SU-DHL-6 (cell line): ENCODE measurements at regions not wholly inside any gene's neighbourhood (a gene's known extent, or its start where the extent isn't known, plus 50 kb on each side); places are given as distances from the start of the nearest gene placed in this dataset.

ENCODE experiments used
- H2AFZ ChIP-seq: fragments of 200-600 bp; sonication (generic); 2 replicates; pipeline ENCODE4 v1.6.1; 2014; ENCODE audit warnings: low read depth, mild to moderate bottlenecking, moderate library complexity, mixed read lengths, antibody characterized with exemption, low read length; ENCODE audit not compliant: severe bottlenecking
- H3F3A ChIP-seq: fragments of 200-600 bp; shearing (Covaris generic); 2 replicates; pipeline ENCODE4 v1.6.0; 2016; ENCODE audit warnings: antibody characterized with exemption, mild to moderate bottlenecking; ENCODE audit not compliant: insufficient read depth
- H3K27ac ChIP-seq: fragments of 200-600 bp; sonication (generic); 2 replicates; pipeline ENCODE4 v1.5.1; 2016; ENCODE audit warnings: low read depth, mild to moderate bottlenecking, low read length, moderate library complexity, mixed read lengths
- H3K27me3 ChIP-seq: fragments of 200-600 bp; sonication (generic), shearing (Covaris generic); 2 replicates; pipeline ENCODE4 v1.6.0; 2014; ENCODE audit warnings: mild to moderate bottlenecking, low read length
- H3K36me3 ChIP-seq: fragments of 200-600 bp; sonication (generic); 2 replicates; pipeline ENCODE4 v1.6.1; 2014; ENCODE audit warnings: mild to moderate bottlenecking, low read length, mixed read lengths
- H3K4me2 ChIP-seq: fragments of 300-600, 200-600 bp; shearing (Covaris generic), sonication (generic); 2 replicates; pipeline ENCODE4 v1.6.0; 2014; ENCODE audit warnings: low read length, low read depth, mild to moderate bottlenecking; ENCODE audit not compliant: poor library complexity, severe bottlenecking
- H3K4me3 ChIP-seq: fragments of 200-600 bp; sonication (generic); 2 replicates; pipeline ENCODE4 v1.5.1; 2014; ENCODE audit warnings: antibody characterized with exemption, low read length, mild to moderate bottlenecking, mixed read lengths; ENCODE audit not compliant: insufficient read depth, poor library complexity, severe bottlenecking
- H3K79me2 ChIP-seq: fragments of 200-600 bp; sonication (generic); 2 replicates; pipeline ENCODE4 v1.6.1; 2014; ENCODE audit warnings: mild to moderate bottlenecking, low read length, moderate library complexity; ENCODE audit not compliant: insufficient read depth
- H3K9ac ChIP-seq: fragments of 200-600 bp; sonication (generic); 2 replicates; pipeline ENCODE4 v1.7.0; 2014; ENCODE audit warnings: mild to moderate bottlenecking, low read length
- H3K9me2 ChIP-seq: fragments of 200-600 bp; sonication (generic); replicated peaks from 2 replicates; pipeline ENCODE4 v1.6.1; 2014; ENCODE audit warnings: low read length; ENCODE audit not compliant: insufficient read depth
- H3K9me3 ChIP-seq: fragments of 200-600 bp; sonication (generic); 2 replicates; pipeline ENCODE4 v1.6.1; 2014; ENCODE audit warnings: low read length, mixed read lengths; ENCODE audit not compliant: insufficient read depth
- H4K20me1 ChIP-seq: fragments of 200-600 bp; sonication (generic); 2 replicates; pipeline ENCODE4 v1.6.1; 2014; ENCODE audit warnings: low read depth, mild to moderate bottlenecking, antibody characterized with exemption, low read length, moderate library complexity, mixed read lengths
- CTCF ChIP-seq: fragments of 200-600 bp; sonication (generic); IDR thresholded peaks from one replicate; pipeline ENCODE4 v1.5.1; 2017; ENCODE audit warnings: antibody characterized with exemption, mild to moderate bottlenecking, low read length, moderate library complexity; ENCODE audit not compliant: insufficient read depth, poor library complexity, severe bottlenecking
- EZH2phosphoT487 ChIP-seq: fragments of 200-600 bp; sonication (generic), shearing (Covaris generic); conservative IDR thresholded peaks from 2 replicates; pipeline ENCODE4 v1.6.1; 2018; ENCODE audit warnings: mild to moderate bottlenecking, antibody characterized with exemption, low read length, moderate library complexity, mixed read lengths

GRCh38 chr17:12287953-12288352, 267.3 kb downstream of the MAP2K4 start:
- no peaks in the 10 kb centered on the region for H3K27me3 ChIP-seq
- H4K20me1 ChIP-seq = no peaks in the 10 kb centered on the region
- TF ChIP-seq EZH2phosphoT487 (no peak), CTCF (no peak)
- no peaks in the 10 kb centered on the region for H3K9me2 ChIP-seq
- no peak overlapping the region for H3K9ac ChIP-seq
- no peaks in the 10 kb centered on the region for H3F3A ChIP-seq
- no peaks in the 10 kb centered on the region for H3K9me3 ChIP-seq
- H3K27ac ChIP-seq = no peak overlapping the region
- H3K79me2 ChIP-seq = no peaks in the 10 kb centered on the region
- no peak overlapping the region for H3K4me3 ChIP-seq
- no peak overlapping the region for H2AFZ ChIP-seq
- no peaks in the 10 kb centered on the region for H3K36me3 ChIP-seq
- no peak overlapping the region for H3K4me2 ChIP-seq

- Histone ChIP-seq H4K20me1 (no peaks in the 10 kb centered on the region), H3K9me2 (no peaks in the 10 kb centered on the region), H3K9me3 (no peaks in the 10 kb centered on the region), H3K27ac (no peak overlapping the region), H3K79me2 (no peaks in the 10 kb centered on the region), H3K36me3 (no peaks in the 10 kb centered on the region), H3K4me3 (no peak overlapping the region), H3K9ac (no peak overlapping the region), H3K27me3 (no peaks in the 10 kb centered on the region), H3F3A (no peaks in the 10 kb centered on the region), H3K4me2 (no peak overlapping the region), H2AFZ (no peak overlapping the region)
- TF ChIP-seq CTCF (no peak), EZH2phosphoT487 (no peak)
Measured at GRCh38 chr17:12290207-12290606, 269.5 kb downstream of the MAP2K4 start.

- TF ChIP-seq CTCF = no peak
- no peak for TF ChIP-seq EZH2phosphoT487
- H4K20me1 ChIP-seq = no peaks in the 10 kb centered on the region
- H3K4me2 ChIP-seq = no peak overlapping the region
- H3F3A ChIP-seq = no peaks in the 10 kb centered on the region
- no peaks in the 10 kb centered on the region for H3K36me3 ChIP-seq
- no peaks in the 10 kb centered on the region for H3K79me2 ChIP-seq
- no peaks in the 10 kb centered on the region for H3K9me3 ChIP-seq
- H3K9ac ChIP-seq = no peak overlapping the region
- no peak overlapping the region for H3K27ac ChIP-seq
- no peak overlapping the region for H3K4me3 ChIP-seq
- H3K9me2 ChIP-seq = no peaks in the 10 kb centered on the region
- no peak overlapping the region for H2AFZ ChIP-seq
- H3K27me3 ChIP-seq = no peaks in the 10 kb centered on the region
Measured at GRCh38 chr17:12296209-12296625, 275.5 kb downstream of the MAP2K4 start.
